K562 (cell line): ENCODE measurements at regions not wholly inside any gene's neighbourhood (a gene's known extent, or its start where the extent isn't known, plus 50 kb on each side); places are given as distances from the start of the nearest gene placed in this dataset.

Experiments used
- ATAC-seq: fragments of 200-7000 bp; cut with Tn5 transposase; 3 replicates; pipeline ENCODE4 v1.9.1; 2020; ENCODE audit warnings: moderate library complexity
- BruUV-seq: library from RNA; stranded (reverse); fragments of 400-500 nt; replicated peaks from 2 replicates; lab custom pipeline; 2021; lab: Mats Ljungman, UMichigan
- CTCF ChIA-PET: fragments of 300-600 bp; formaldehyde crosslinking; extraction: SDS; loops from one replicate; lab custom pipeline; 2021; ENCODE audit warnings: low intra/inter-chr PET ratio; lab: Yijun Ruan, JAX
- POLR2A ChIA-PET: fragments of 300-600, 350-650 bp; sonication (Branson Sonifier 250); formaldehyde crosslinking; extraction: SDS; loops from one replicate; lab custom pipeline; 2021; ENCODE audit warnings: antibody characterized with exemption, inconsistent platforms; lab: Yijun Ruan, JAX
- DNase-seq, 4 experiments: peaks; one replicate each; pipeline versions ENCODE4 v3.0.0 to v3.0.0-alpha.2; 2011 to 2018; ENCODE audit warnings: low spot score in 3 of 4, mixed read lengths in 3 of 4; ENCODE audit errors: extremely low read depth in 1 of 4
- FAIRE-seq: peaks from 2 replicates; lab custom pipeline; 2011; peaks lifted over from hg19 to GRCh38; lab: Jason Lieb, UNC
- H2AFZ ChIP-seq: 2 replicates; pipeline ENCODE4 v1.6.0; 2011; ENCODE audit warnings: low read depth, low read length, control low read depth, inconsistent platforms
- H3K27ac ChIP-seq: fragments of 200-600 bp; 3 replicates; pipeline ENCODE4 v1.8.0; 2011; ENCODE audit warnings: low read depth, mild to moderate bottlenecking, control low read depth, inconsistent platforms, low read length, moderate library complexity, mixed read lengths; ENCODE audit errors: extremely low read depth
- H3K27me3 ChIP-seq, 2 experiments: fragments of 300-600 bp in 1 of 2; 2 replicates in 1 of 2; 3 replicates in 1 of 2; pipeline versions ENCODE4 v1.6.0 to v1.8.0; 2011; ENCODE audit warnings: inconsistent platforms in 2 of 2, low read length in 2 of 2, mild to moderate bottlenecking in 1 of 2, mixed read lengths in 1 of 2, moderate library complexity in 1 of 2; ENCODE audit not compliant: control insufficient read depth in 2 of 2, insufficient read depth in 2 of 2
- H3K36me3 ChIP-seq: fragments of 300-600 bp; 3 replicates; pipeline ENCODE4 v1.8.0; 2011; ENCODE audit warnings: mild to moderate bottlenecking, low read length, inconsistent platforms; ENCODE audit not compliant: control insufficient read depth, insufficient read depth
- H3K4me1 ChIP-seq, 2 experiments: fragments of 200-600 bp in 1 of 2; replicated peaks in 1 of 2; 2 replicates in 1 of 2; 3 replicates in 1 of 2; pipeline versions ENCODE4 v1.5.1 to v1.8.0; 2011; ENCODE audit warnings: inconsistent platforms in 2 of 2, low read length in 2 of 2, mild to moderate bottlenecking in 1 of 2, mixed read lengths in 1 of 2, moderate library complexity in 1 of 2; ENCODE audit not compliant: control insufficient read depth in 2 of 2, insufficient read depth in 2 of 2
- H3K4me2 ChIP-seq: 2 replicates; pipeline ENCODE4 v1.6.1; 2011; ENCODE audit warnings: low read length, control low read depth, inconsistent platforms, mixed read lengths; ENCODE audit not compliant: insufficient read depth
- H3K4me3 ChIP-seq: fragments of 200-600 bp; sonication (generic), shearing (Covaris generic); 2 replicates; pipeline ENCODE4 v1.5.1; 2016; ENCODE audit warnings: control low read depth, inconsistent platforms
- H3K79me2 ChIP-seq: fragments of 200-600 bp; 3 replicates; pipeline ENCODE4 v1.8.0; 2011; ENCODE audit warnings: low read length, inconsistent platforms; ENCODE audit not compliant: control insufficient read depth, insufficient read depth
- H3K9ac ChIP-seq, 2 experiments: 2 replicates each; pipeline versions ENCODE4 v1.6.0 to v1.6.1; 2011; ENCODE audit warnings: low read depth in 2 of 2, low read length in 2 of 2, control low read depth in 1 of 2, inconsistent platforms in 1 of 2, mild to moderate bottlenecking in 1 of 2, mixed read lengths in 1 of 2; ENCODE audit not compliant: insufficient read depth in 1 of 2
- H3K9me1 ChIP-seq: one replicate; pipeline ENCODE4 v1.6.0; 2011; ENCODE audit warnings: inconsistent platforms, mild to moderate bottlenecking, low read length, moderate library complexity; ENCODE audit not compliant: control insufficient read depth, insufficient read depth
- H3K9me3 ChIP-seq: replicated peaks from 2 replicates; pipeline ENCODE4 v1.5.1; 2011; ENCODE audit warnings: low read depth, low read length, inconsistent platforms; ENCODE audit not compliant: control insufficient read depth, insufficient read depth
- H4K20me1 ChIP-seq: replicated peaks from 2 replicates; pipeline ENCODE4 v1.6.1; 2011; ENCODE audit warnings: low read length, inconsistent platforms, mixed read lengths; ENCODE audit not compliant: control insufficient read depth, insufficient read depth
- ELF4 ChIP-seq: fragments of 450-650 bp; formaldehyde crosslinking; IDR thresholded peaks from 2 replicates; pipeline ENCODE4 v1.4.0; 2022; ENCODE audit warnings: missing genetic modification characterization
- GTF2B ChIP-seq: IDR thresholded peaks from 2 replicates; pipeline ENCODE4 v1.6.1; 2011; ENCODE audit not compliant: insufficient read length; ENCODE audit errors: extremely low read depth
- IRF2 ChIP-seq: sonication (generic); formaldehyde crosslinking; IDR thresholded peaks from 2 replicates; pipeline ENCODE4 v1.8.1; 2022; ENCODE audit warnings: mild to moderate bottlenecking, missing genetic modification reagents
- IRF9 ChIP-seq: fragments of 450-650 bp; IDR thresholded peaks from 2 replicates; pipeline ENCODE4 v1.6.1; 2016; ENCODE audit warnings: missing biosample characterization, missing genetic modification characterization
- NFIX ChIP-seq: fragments of 250-450 bp; sonication (Bioruptor Pico); IDR thresholded peaks from 2 replicates; pipeline ENCODE4 v1.4.0; 2020; ENCODE audit warnings: low read depth, mild to moderate bottlenecking, moderate library complexity
- SAFB2 ChIP-seq: fragments of 200-400 bp; formaldehyde crosslinking; IDR thresholded peaks from 2 replicates; pipeline ENCODE4 v1.6.1; 2018; ENCODE audit warnings: borderline replicate concordance, low read length, low read depth, moderate library complexity; ENCODE audit not compliant: severe bottlenecking
- TCF7L2 ChIP-seq: fragments of 150-350 bp; IDR thresholded peaks from 2 replicates; pipeline ENCODE4 v1.6.1; 2016; ENCODE audit warnings: low read depth, mild to moderate bottlenecking, low read length, moderate library complexity
- ZNF143 ChIP-seq: sonication (generic); formaldehyde crosslinking; IDR thresholded peaks from 2 replicates; pipeline ENCODE4 v1.9.0; 2022; ENCODE audit warnings: mild to moderate bottlenecking, missing genetic modification reagents
- ZNF311 ChIP-seq: fragments of 250-450 bp; sonication (Bioruptor Pico); IDR thresholded peaks from 2 replicates; pipeline ENCODE4 v1.4.0; 2020; ENCODE audit warnings: mild to moderate bottlenecking, moderate library complexity
- ZNF407 ChIP-seq: fragments of 450-650 bp; IDR thresholded peaks from 2 replicates; pipeline ENCODE4 v1.6.1; 2016; ENCODE audit warnings: low read depth
- WGBS: fragments of 100-300 bp; shearing (Covaris generic); methylation state at CpG from one replicate; pipeline ENCODE4 v1.1.6; 2016; ENCODE audit warnings: low coverage, mixed read lengths; ENCODE audit not compliant: insufficient coverage; ENCODE audit errors: missing lambda C conversion rate; 5-methylcytosine and 5-hydroxymethylcytosine counted together
- in situ Hi-C: fragments of 300-500 bp; cut with MboI; formaldehyde crosslinking; loops from 4 replicates; pipeline ENCODE4 v1.15.0; 2018; ENCODE audit warnings: inconsistent platforms, mixed read lengths
- intact Hi-C: fragments of 100-400 bp; cut with micrococcal nuclease; formaldehyde crosslinking; loops from 2 replicates; pipeline ENCODE4 v1.14.2; 2022

- TF ChIP-seq GTF2B, result no peak
Measured at GRCh38 chr17:37797206-37797605, 52.3 kb upstream of the HNF1B start (continued).

- 5% methylated on average over 8 of the region's 8 CpGs for WGBS
- intact Hi-C loops (loop anchor here (10.0 kb wide), 2 partner anchors 49 to 421 kb away; partner anchors contain the start of gene C17orf78), in situ Hi-C loops (no loop called here)
- Histone ChIP-seq H3K36me3 (no peaks in the 10 kb centered on the region), H3K9me1 (no peaks in the 10 kb centered on the region), H4K20me1 (no peaks in the 10 kb centered on the region), H3K4me1 (no peaks in the 10 kb centered on the region), H3K9ac (no peak overlapping the region), H3K4me3 (no peak overlapping the region), H3K4me2 (no peak overlapping the region), H3K27me3 (peaks cover 15 to 48% of the 10 kb centered on the region in 2 experiments), H2AFZ (no peak overlapping the region), H3K9me3 (no peaks in the 10 kb centered on the region), H3K79me2 (no peaks in the 10 kb centered on the region), H3K27ac (no peak overlapping the region)
- BruUV-seq, result no TSS peak
- ATAC-seq, result no peak
- no peak for TF ChIP-seq NFIX (CRISPR knock-in tag)
- TF ChIP-seq ZNF407, result no peak
- TF ChIP-seq SAFB2, result no peak
- no peak for TF ChIP-seq ZNF143 (CRISPR knock-in tag)
- no peak for TF ChIP-seq ELF4 (CRISPR knock-in tag)
- no peak for TF ChIP-seq IRF9 (tag)
- no peak for TF ChIP-seq ZNF311 (CRISPR knock-in tag)
- no peak for TF ChIP-seq TCF7L2
- TF ChIP-seq IRF2 (CRISPR knock-in tag), result no peak
- no peak for FAIRE-seq
- POLR2A ChIA-PET, result interaction anchor here (0.5 to 0.7 kb wide), 2 partner anchors 8 to 88 kb away, joined by 3 read pairs; no protein-coding TSS in a partner anchor
- CTCF ChIA-PET, result no interaction called here
- DNase-seq, result no peak
Measured at GRCh38 chr17:37796076-37796475, 51.2 kb upstream of the HNF1B start.
